ENCODE measurements at regions not wholly inside any gene's neighbourhood (a gene's known extent, or its start where the extent isn't known, plus 50 kb on each side); places are given as distances from the start of the nearest gene placed in this dataset.

DNA sequence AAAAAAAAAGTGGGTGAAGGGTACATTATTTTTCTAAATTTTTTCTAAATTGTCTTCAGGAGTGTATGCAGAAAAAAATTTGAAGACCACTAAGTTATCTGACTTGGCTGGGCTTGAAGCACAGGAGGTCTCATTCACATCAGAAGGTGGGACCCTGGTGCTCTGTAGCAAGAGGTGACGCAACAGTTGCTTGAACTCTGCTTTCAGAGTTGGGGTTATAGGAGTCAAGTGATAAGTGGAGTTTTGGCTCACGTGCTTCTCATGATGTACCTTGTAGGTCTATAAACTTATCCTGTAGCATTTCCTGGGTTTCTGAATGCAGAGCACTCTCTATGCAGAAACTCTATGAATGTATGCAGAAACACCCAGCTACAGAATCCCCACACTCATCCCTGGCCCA, 58.5 kb upstream of the FOXC1 start:
- DNase-seq (ENCODE audit: low spot score) = no peak

- peak; percentile 4 for DNase-seq (ENCODE audit: low spot score)
Measured at GRCh38 chr6:1552296-1552761, 57.4 kb upstream of the FOXC1 start.

GRCh38 chr6:1553562-1554083, 56.1 kb upstream of the FOXC1 start:
- no peak for DNase-seq (ENCODE audit: low spot score)

DNA sequence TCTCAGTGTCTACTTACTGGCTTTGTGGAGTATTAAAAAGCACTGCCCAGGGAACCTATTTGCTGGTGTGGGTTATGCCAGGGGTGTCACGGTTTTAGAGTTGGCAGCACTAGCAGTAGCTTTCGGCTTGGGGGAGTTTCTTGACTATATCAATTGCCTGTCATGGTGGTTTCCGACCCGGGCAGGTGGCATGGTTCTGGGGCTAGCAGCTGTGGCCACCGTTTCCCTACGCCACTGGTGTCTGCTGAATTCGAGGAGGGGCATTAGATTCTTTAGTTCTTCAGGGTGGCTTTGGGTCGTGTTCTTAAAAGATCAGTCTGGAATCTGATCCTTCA, 55.6 kb upstream of the FOXC1 start:
- DNase-seq (ENCODE audit: low spot score) = no peak

DNA sequence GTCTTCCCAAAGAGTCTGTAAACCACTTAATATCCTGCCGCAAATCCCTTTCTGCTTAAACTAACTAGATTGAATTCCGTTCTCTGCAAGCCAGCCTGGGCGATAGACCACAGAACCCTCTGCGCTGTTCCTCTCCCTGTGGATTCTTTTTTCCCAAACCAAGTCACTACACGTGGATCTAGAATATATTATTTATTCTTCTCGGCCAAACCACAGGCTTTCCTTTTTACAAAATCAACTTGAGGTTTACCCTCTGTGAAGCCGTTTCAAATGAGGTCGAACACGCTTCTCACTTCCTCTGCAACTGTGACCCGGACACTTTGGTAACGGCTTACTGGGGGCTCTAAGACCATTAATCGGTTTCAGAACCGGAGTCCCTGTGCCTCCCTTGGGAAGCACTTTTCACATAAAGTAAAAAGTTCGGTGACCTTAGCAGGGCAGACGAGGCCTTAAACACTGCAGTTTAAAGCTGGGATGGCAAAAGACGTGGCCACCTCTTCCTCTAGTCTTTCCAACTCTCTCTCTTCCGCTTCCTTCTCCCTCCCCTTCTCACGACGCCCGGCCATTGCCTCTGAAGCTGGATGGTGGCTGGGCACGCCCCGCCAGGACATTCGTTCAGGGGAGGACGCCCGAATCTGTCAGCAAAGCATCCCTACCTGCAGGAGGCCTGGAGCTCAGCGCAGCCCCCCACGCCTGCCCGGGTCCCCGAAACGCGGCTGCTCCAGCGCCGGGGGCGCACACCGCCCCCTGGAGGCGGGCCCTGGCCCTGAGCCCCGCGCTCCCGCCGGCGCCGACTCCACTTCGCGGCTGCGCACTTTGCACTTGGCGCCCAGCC, 55.0 kb upstream of the FOXC1 start:
- DNase-seq (ENCODE audit: low spot score) = no peak

GRCh38 chr6:1558388-1558787, 51.3 kb upstream of the FOXC1 start:
- peak; percentile 26 for DNase-seq (ENCODE audit: low spot score)

All from RKO (cell line).